Glomerular endothelial cell (primary cell): ENCODE measurements at regions not wholly inside any gene's neighbourhood (a gene's known extent, or its start where the extent isn't known, plus 50 kb on each side); places are given as distances from the start of the nearest gene placed in this dataset.
"Not testable (repeated sequence)": the region's sequence is repeated elsewhere in the genome, so short reads cannot be mapped to it uniquely, and the experiment has no call there.

Experiments used
- DNase-seq: peaks from one replicate; pipeline ENCODE4 v3.0.0-alpha.2; 2011; ENCODE audit warnings: low read depth, low spot score; ENCODE audit errors: extremely low read depth

GRCh38 chr22:22946131-22946530, 58.5 kb downstream of the IGLL5 start:
- no peak for DNase-seq

GRCh38 chr22:22948651-22949571, 61.3 kb downstream of the IGLL5 start:
- DNase-seq = no peak

- DNase-seq = no peak
Measured at GRCh38 chr22:22949953-22950352, 62.3 kb downstream of the IGLL5 start.

GRCh38 chr22:22951035-22951434, 63.4 kb downstream of the IGLL5 start:
- DNase-seq = no peak

GRCh38 chr22:22952531-22953280, 65.1 kb downstream of the IGLL5 start:
- no peak for DNase-seq

- no peak for DNase-seq
Measured at GRCh38 chr22:22953791-22954190, 66.2 kb downstream of the IGLL5 start.

- DNase-seq = no peak
Measured at GRCh38 chr22:22954656-22955055, 67.0 kb downstream of the IGLL5 start.

- no peak for DNase-seq
Measured at GRCh38 chr22:22955276-22955798, 67.7 kb downstream of the IGLL5 start.

GRCh38 chr22:22955866-22956535, 68.4 kb downstream of the IGLL5 start:
- DNase-seq = peak; percentile 22

GRCh38 chr22:22957090-22957489, 69.5 kb downstream of the IGLL5 start:
- DNase-seq = no peak

GRCh38 chr22:22958621-22959020, 71.0 kb downstream of the IGLL5 start:
- DNase-seq = no peak

- peak; percentile 44 for DNase-seq
Measured at GRCh38 chr22:22959147-22959827, 71.7 kb downstream of the IGLL5 start.

GRCh38 chr22:22960307-22960706, 72.7 kb downstream of the IGLL5 start:
- DNase-seq = no peak

- no peak for DNase-seq
Measured at GRCh38 chr22:22961574-22961973, 74.0 kb downstream of the IGLL5 start.

- no peak for DNase-seq
Measured at GRCh38 chr22:22968366-22968765, 80.8 kb downstream of the IGLL5 start.

- DNase-seq = not testable (repeated sequence)
Measured at GRCh38 chr22:22972605-22973004, 85.0 kb downstream of the IGLL5 start.

GRCh38 chr22:22973336-22973735, 85.7 kb downstream of the IGLL5 start:
- no peak for DNase-seq

GRCh38 chr22:22974156-22974555, 86.5 kb downstream of the IGLL5 start:
- no peak for DNase-seq

- DNase-seq = no peak
Measured at GRCh38 chr22:22974795-22975580, 87.4 kb downstream of the IGLL5 start.
